GM23338 (cell line): ENCODE measurements at regions not wholly inside any gene's neighbourhood (a gene's known extent, or its start where the extent isn't known, plus 50 kb on each side); places are given as distances from the start of the nearest gene placed in this dataset.

ENCODE experiments used
- CREB1 ChIP-seq: fragments of 250-450 bp; sonication (Bioruptor Pico); IDR thresholded peaks from 2 replicates; pipeline ENCODE4 v1.5.0; 2020; ENCODE audit warnings: low read depth, mild to moderate bottlenecking, moderate library complexity
- CTCF ChIP-seq, 2 experiments: fragments of 200-600 bp in 1 of 2; sonication (generic) in 1 of 2; conservative IDR thresholded peaks; 2 replicates each; pipeline versions ENCODE4 v1.5.1 to v1.6.1; 2016 to 2017; ENCODE audit warnings: antibody characterized with exemption in 2 of 2, low read depth in 2 of 2, mild to moderate bottlenecking in 2 of 2, moderate library complexity in 1 of 2
- EZH2phosphoT487 ChIP-seq: fragments of 200-600 bp; sonication (generic); IDR thresholded peaks from one replicate; pipeline ENCODE4 v1.8.1; 2018; ENCODE audit warnings: antibody characterized with exemption; ENCODE audit not compliant: unreplicated experiment
- JUNB ChIP-seq: IDR thresholded peaks from one replicate; pipeline ENCODE4 v1.6.1; 2016; ENCODE audit warnings: antibody characterized with exemption; ENCODE audit not compliant: unreplicated experiment
- POLR2AphosphoS5 ChIP-seq: IDR thresholded peaks from 2 replicates; pipeline ENCODE4 v1.6.1; 2016; ENCODE audit warnings: antibody characterized with exemption, low read depth
- REST ChIP-seq: IDR thresholded peaks from one replicate; pipeline ENCODE4 v1.6.1; 2018; ENCODE audit warnings: antibody characterized with exemption; ENCODE audit not compliant: unreplicated experiment
- ZNF114 ChIP-seq: fragments of 250-450 bp; sonication (Bioruptor Pico); IDR thresholded peaks from 2 replicates; pipeline ENCODE4 v1.5.0; 2020; ENCODE audit warnings: mild to moderate bottlenecking, moderate library complexity
- ZNF331 ChIP-seq: fragments of 250-450 bp; sonication (Bioruptor Pico); IDR thresholded peaks from 2 replicates; pipeline ENCODE4 v1.5.0; 2020; ENCODE audit warnings: low read depth, mild to moderate bottlenecking, moderate library complexity
- ZNF462 ChIP-seq: fragments of 250-450 bp; sonication (Bioruptor Pico); IDR thresholded peaks from 2 replicates; pipeline ENCODE4 v1.5.0; 2020; ENCODE audit warnings: mild to moderate bottlenecking, moderate library complexity

GRCh38 chr1:212528501-212528900 is 80.1 kb upstream of the ATF3 start (continued):
- TF ChIP-seq ZNF462 (CRISPR knock-in tag) (no peak), REST (no peak), POLR2AphosphoS5 (no peak), EZH2phosphoT487 (no peak), ZNF331 (no peak), CREB1 (CRISPR knock-in tag) (no peak), JUNB (no peak), ZNF114 (CRISPR knock-in tag) (no peak), CTCF (conservative IDR thresholded peaks at IDR 0.05; ENCODE audit: low read depth in 2 of 2) (no peak)
